NCI-H2227 (cell line): ENCODE measurements at regions not wholly inside any gene's neighbourhood (a gene's known extent, or its start where the extent isn't known, plus 50 kb on each side); places are given as distances from the start of the nearest gene placed in this dataset.

Experiments
- DNase-seq: peaks from one replicate; lab custom pipeline; 2025; ENCODE audit not compliant: unreplicated experiment; lab: John Stamatoyannopoulos, UW

DNA sequence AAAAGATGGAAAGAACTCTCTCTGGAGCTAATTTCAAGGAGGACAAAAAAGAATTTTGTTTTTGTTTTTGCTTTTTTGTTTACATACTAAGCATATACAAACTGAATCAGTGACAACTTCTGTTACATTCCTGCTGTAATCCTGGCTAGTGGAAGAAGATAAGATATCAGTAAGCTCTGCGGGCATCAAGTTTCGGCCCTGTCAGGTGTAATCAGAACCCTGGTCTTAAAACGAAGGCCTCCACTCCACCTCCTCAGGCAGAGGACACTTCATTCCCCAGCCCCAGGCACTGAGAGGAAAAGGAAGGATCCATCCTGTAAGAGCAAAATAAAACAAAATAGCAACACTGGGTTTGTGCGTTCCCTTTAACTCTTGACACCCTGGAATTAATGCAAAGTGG lies 88.9 kb upstream of the ARHGAP29 start:
- no peak for DNase-seq

DNA sequence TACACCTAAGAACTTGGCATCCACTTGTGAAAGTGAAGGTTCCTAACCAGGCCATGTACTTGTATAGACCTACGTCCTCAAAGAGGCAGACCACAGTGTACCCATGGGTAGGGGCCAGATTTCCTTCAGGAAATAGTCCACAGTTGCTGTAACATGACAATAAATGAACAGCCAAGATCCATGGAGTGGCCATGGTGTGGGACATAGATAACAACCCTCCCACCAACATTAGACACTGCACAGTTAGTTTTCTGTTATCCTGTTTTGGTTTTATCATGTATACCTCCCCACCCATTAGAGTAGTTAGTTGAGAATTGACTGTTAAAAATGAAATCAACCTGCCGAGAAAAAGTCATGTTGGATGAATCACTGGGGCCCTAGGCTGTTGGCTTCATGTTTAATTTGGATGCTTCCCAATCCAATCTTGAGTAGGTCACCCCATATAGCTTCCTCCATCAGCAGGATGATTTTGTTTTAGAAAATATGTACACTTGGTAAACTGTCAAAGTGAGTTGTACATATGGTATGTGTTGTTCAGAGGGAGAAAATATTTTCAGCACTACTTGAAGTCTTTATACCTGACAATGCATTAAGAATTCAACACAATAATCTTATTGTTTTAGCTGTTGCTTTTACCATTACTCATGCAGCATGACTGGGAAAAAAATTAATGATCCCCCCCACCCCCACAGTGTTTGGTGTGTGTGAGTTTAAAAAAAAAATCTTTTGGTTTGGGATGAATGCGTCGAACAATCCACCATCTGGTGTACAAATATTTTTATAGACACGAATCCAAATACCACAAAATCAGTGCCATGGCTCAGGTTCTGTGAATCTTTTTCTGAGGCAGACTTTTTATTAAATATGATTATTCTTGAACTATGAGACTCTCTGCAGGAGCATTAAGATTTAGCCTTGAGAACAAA lies 88.3 kb upstream of the ARHGAP29 start:
- DNase-seq = no peak

- no peak for DNase-seq
Measured at GRCh38 chr1:94324178-94324544, 86.8 kb upstream of the ARHGAP29 start.

DNA sequence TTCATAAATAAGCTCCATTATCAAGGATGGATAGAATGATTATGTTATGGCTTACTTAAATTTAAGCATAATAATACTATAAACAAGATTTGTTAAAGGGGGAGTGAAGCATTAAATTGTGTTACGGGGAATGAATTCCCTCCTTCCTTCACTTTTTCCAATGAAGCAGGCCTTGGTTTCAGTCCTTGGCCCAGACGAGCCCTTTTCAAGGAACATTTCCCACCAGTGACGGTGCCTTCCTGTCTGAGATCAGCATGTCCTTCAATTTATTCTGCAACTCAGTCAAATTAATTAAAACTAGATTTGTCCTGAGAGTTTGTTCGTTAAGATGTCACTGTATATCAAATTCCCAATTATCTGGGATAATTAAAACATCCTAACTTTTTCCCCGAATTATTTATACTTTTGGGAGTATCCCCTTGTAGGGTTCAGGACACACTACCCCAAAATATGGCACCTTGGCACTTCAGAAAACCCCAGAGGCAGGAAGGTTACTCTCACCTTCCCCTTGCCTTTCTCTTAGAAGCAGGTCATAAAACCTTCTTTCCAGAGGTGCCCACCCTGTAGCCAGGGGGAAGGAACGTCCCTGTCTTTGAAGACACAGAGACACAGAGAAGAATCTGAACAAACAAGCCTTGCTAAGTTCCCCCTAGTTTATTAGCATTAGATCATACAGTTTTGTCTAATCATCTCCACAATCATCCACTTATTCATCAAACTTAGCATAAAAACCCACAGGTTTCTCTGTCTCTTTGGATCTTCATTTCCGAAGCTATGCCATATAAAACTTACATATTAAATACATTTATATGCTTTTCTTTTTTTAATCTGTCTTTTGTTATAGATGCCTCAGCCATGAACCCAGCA lies 86.2 kb upstream of the ARHGAP29 start:
- DNase-seq = no peak

GRCh38 chr1:94322696-94323095 lies 85.3 kb upstream of the ARHGAP29 start:
- no peak for DNase-seq

DNA sequence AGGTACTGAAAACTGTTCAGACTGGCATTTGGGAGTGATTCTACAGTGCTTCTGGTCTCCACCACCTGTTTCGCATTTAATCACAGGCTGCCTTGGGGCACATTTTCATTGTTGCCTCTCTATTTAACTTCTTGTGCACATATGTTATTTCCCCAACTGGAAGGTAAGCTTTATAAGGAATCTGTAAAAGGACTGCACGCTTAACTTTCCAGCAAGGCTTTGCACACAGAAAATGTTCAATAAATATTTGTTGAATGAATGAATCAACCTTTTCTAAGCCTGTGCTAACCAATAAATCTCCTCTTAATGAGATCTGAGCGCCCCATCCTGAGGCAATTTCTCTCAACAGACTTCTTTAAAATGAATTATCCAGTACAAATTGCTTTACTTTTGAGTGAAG lies 84.3 kb upstream of the ARHGAP29 start:
- no peak for DNase-seq

DNA sequence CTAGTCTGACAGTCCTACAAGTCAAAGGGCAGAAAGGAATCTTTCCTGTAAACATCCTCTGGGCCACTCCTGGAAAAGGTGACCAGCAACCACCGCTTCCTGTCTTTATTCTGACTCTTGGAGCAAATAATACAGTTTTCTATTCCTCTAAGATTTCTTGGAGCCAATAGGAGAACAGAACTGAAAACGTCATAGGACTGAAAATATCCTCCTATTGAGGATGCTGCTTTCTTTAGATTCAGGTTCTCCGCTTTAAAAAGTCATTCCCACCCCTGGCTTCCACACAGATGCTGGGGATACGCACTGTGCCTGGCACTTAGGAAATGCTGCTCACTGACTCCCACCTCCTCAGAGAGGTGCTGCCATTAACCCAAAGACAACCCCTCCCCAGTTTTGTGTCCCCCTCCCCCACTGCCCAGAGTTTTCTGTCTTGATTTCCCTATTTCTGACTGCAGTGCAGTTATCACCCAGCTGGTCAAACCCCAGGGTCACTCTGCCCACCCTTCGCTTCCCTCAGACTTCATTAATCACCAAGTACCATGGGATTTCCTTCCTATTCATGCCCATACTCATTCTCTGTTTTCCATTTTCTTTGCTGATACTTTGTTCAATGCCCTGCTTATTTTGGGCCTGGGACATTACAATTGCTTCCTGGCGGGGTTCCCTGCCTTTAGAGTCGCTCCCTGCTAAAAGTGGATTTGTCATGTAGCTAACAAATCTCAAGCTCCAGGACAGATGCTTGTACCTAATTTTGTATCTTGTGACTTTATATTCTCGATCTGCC lies 82.1 kb upstream of the ARHGAP29 start:
- DNase-seq = no peak

DNA sequence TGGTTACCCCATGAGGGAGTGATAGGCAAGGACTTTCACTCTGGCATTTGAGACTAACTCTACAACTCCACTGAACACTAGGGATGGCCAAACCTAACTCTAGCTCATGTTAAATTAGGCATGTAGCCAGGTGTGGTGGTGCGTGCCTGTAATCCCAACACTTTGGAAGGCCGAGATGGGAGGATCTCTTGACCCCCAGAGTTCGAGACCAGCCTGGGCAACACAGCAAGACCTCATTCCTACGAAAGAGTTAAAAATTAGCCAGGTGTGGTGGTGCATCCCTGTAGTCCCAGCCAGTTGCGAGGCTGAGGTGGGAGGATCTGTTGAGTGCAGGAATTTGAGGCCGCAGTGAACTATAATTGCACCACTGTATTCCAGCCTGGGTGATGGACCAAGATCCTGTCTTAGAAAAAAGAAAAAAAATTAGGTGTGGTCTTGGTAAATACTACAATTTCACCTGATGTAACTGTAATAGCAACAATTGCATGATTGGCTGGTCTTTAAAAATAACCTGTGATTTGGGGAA lies 81.2 kb upstream of the ARHGAP29 start:
- DNase-seq = no peak

DNA sequence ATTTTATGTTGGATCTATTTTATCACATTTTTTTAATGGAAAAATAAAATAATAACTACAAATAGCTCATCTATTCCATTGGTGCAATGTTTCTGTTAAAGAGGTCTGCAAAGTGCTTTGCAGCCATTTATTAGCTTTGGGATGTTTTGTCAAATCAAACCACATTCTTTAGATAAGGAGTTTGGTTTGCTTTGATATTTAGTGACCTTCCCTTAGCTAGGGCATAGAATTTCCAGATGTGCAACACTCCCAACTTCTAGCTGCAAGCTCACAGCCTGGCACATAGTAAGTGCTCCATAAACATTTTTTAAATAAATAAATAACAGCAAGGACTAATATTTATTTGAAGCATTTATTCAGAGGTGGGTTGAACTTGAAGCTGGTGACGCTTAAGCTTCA lies 80.4 kb upstream of the ARHGAP29 start:
- no peak for DNase-seq

DNA sequence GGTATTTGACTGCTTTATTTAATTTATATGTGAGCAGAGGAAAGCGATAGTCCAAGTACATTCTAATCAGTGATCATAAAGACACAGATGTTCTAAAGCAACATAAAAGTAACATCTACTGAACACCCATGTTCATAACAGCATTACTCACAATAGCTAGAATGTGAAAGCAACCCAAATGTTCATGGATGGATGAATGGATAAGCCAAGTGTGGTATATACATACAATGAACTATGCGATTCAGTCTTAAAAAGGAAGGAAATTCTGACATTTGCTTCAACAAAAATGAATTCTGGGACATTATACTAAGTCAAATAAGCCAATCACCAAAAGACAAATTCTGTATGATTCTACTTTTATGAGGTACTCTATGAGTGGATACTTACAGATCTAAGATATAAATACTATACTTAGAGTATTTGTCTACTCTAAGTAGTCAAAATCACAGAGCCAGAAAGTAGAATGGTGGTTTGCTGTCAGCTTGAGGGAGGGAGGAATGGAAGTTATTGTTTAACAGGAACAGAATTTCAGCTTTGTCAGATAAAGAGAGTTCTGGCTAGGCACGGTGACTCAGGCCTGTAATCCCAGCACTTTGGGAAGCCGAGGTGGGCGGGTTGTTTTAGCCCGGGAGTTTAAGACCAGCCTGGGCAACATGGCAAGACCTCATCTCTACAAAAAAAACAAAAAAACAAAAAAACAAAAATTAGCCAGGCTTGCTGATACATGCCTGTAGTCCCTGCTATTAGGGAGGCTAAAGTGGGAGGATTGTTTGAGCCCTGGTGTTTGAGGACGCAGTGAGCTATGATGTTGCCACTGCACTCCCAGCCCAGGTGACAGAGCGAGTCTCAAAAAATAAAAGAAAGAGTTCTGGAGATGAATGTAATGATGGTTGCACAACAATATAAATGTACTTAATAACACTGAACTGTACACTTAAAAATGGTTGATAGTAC lies 79.7 kb upstream of the ARHGAP29 start:
- no peak for DNase-seq

DNA sequence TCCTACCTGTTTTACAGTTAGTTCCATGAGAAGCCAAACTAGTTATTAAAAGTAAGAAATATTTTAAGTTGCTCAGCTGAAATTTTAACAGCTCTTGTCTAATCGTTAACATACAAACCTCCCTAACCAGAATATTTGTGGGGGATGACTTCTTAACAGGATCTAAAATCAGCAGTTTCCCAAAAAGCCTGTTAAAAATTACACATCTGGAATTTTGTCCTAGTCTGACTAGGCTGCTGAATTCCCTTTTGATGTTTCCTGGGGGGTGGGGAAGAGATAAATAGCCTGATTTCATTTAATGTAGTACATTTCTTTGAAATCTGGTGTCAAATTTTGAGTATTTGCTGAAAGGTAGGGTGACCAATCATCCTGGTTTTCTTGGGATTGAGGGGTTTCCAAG lies 78.8 kb upstream of the ARHGAP29 start:
- no peak for DNase-seq

DNA sequence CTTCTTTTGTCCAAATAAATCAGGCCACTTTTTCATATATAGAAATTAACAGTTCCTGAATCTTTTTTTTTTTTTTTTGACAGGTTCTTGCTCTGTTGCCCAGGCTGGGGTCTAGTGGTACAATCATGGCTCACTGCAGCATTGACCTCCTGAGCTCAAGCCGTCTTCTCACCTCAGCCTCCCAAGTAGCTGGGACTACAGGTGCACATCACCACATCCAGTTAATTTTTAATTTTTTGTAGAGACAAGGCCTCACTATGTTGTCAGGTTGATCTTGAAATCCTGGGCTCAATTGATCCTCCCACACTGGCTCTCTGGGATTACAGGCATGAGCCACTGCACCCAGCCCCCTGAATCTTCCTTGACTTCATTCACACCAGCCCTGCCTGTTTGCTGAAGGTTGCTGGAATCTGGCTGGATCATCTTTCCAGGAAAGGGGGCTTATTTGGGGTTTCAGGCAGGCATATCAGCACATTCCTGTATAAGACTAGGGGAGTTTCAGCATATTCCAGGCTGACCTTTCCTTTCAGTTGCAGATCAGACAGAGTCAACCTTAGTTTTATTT lies 78.2 kb upstream of the ARHGAP29 start:
- DNase-seq = no peak

- DNase-seq = no peak
Measured at GRCh38 chr1:94314222-94314858, 77.0 kb upstream of the ARHGAP29 start.

DNA sequence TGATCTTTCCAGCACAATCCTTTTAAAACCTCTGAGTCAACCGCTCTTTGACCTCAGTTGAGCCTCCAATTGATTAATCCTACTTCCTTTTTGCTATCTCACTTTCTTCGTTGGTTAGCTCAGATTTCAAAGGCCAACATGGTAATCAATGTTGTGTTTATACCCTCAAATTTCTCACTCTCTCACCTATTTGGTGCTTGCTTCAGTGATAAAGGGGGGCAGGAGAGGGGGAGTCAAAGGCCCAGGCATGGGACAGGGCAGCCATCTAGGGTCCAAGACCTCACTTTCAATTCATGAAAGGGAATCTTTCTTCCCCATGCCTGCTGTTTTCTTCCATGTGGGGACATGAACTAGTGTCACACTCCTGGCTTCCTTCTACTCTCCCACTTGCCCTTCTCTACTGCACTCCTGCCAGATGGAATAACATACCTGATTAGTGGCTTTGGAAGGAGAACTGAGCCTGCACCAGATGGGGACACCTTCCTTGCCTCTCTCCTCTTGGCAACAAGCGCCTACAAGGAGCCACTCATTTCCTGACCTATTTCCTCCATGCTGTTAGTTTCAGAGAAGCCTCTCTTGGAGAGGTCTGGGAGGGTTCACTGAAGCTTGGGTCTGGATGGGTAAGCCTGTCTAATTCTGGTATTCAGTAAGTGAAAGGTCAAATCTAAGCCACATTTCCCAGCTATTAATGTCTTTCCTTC lies 73.3 kb upstream of the ARHGAP29 start:
- DNase-seq = no peak

GRCh38 chr1:94309829-94310569 lies 72.6 kb upstream of the ARHGAP29 start:
- no peak for DNase-seq

- DNase-seq = no peak
Measured at GRCh38 chr1:94309216-94309615, 71.8 kb upstream of the ARHGAP29 start.

DNA sequence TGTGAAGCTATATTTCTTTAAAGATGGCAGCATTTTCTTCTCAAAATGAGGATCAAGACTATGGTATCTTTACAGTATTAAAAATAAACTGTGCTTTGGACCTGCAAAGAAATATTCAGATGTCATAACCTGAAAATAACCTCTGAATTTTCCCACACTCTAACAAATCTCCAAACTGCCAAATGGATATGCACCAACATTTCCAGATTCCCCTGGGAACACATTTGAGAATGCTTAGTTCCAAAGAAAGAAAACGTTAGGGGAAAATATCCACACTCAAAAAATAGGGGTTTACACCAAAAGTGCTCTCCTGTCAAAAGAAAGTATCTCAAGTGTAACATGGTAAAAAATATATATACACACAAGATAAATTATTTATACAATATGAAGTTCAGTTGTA lies 69.1 kb upstream of the ARHGAP29 start:
- DNase-seq = no peak

- DNase-seq = no peak
Measured at GRCh38 chr1:94305704-94306103, 68.3 kb upstream of the ARHGAP29 start.
